A549 (cell line): ENCODE measurements at regions not wholly inside any gene's neighbourhood (a gene's known extent, or its start where the extent isn't known, plus 50 kb on each side); places are given as distances from the start of the nearest gene placed in this dataset.

Source experiments
- ATAC-seq, 2 experiments: fragments of 200-7000 bp in 1 of 2; fragments of >200 bp in 1 of 2; cut with Nextera tagmentation in 1 of 2; cut with Tn5 transposase in 1 of 2; 3 replicates each; pipeline versions ENCODE4 v1.8.0 to v1.9.1; 2018 to 2020; ENCODE audit warnings: mild to moderate bottlenecking in 1 of 2, moderate library complexity in 1 of 2
- CTCF ChIA-PET: fragments of 300-600 bp; sonication (Branson Sonifier 250); formaldehyde crosslinking; extraction: SDS; loops from one replicate; lab custom pipeline; 2021; ENCODE audit warnings: antibody characterized with exemption, inconsistent platforms; lab: Yijun Ruan, JAX
- POLR2A ChIA-PET: fragments of 350-600 bp; formaldehyde crosslinking; extraction: SDS; loops from one replicate; lab custom pipeline; 2021; ENCODE audit warnings: antibody characterized with exemption, inconsistent platforms; lab: Yijun Ruan, JAX
- DNase-seq, 2 experiments: peaks; one replicate each; pipeline versions ENCODE4 v3.0.0 to v3.0.0-alpha.2; 2011 to 2016; ENCODE audit warnings: low read depth in 1 of 2, low spot score in 1 of 2
- FAIRE-seq: peaks from 2 replicates; lab custom pipeline; 2011; peaks lifted over from hg19 to GRCh38; lab: Jason Lieb, UNC
- H3K27ac ChIP-seq, 2 experiments: fragments of >200 bp; sonication (Bioruptor Twin); formaldehyde crosslinking; 3 replicates each; pipeline ENCODE4 v1.5.1; 2016 to 2017
- H3K4me1 ChIP-seq: fragments of >200 bp; sonication (Bioruptor Twin); formaldehyde crosslinking; 3 replicates; pipeline ENCODE4 v1.6.1; 2016
- H3K4me2 ChIP-seq: fragments of >200 bp; sonication (Bioruptor Twin); formaldehyde crosslinking; 3 replicates; pipeline ENCODE4 v1.6.1; 2016
- H3K4me3 ChIP-seq: fragments of >200 bp; sonication (Bioruptor Twin); formaldehyde crosslinking; 3 replicates; pipeline ENCODE4 v1.5.1; 2016
- H3K9me3 ChIP-seq: fragments of >200 bp; sonication (Bioruptor Twin); formaldehyde crosslinking; 3 replicates; pipeline ENCODE4 v1.6.1; 2016
- CBX2 ChIP-seq: fragments of 200-600 bp; sonication (generic); IDR thresholded peaks from 2 replicates; pipeline ENCODE4 v1.6.1; 2016; ENCODE audit warnings: low read depth, mild to moderate bottlenecking, borderline replicate concordance
- CBX8 ChIP-seq: fragments of 200-600 bp; sonication (generic); IDR thresholded peaks from 2 replicates; pipeline ENCODE4 v1.6.1; 2016
- CHD2 ChIP-seq: fragments of 150-350 bp; IDR thresholded peaks from 2 replicates; pipeline ENCODE4 v1.6.1; 2014; ENCODE audit warnings: low read length; ENCODE audit not compliant: partially characterized antibody
- EP300 ChIP-seq, 2 experiments: fragments of >200 bp; sonication (Bioruptor Twin); formaldehyde crosslinking; IDR thresholded peaks; 2 replicates in 1 of 2; 3 replicates in 1 of 2; pipeline ENCODE4 v1.6.1; 2016 to 2017
- FOXS1 ChIP-seq: fragments of 250-450 bp; sonication (Bioruptor Pico); IDR thresholded peaks from 2 replicates; pipeline ENCODE4 v1.5.0; 2020; ENCODE audit warnings: mild to moderate bottlenecking, moderate library complexity
- HDAC2 ChIP-seq: fragments of 200-600 bp; sonication (generic); IDR thresholded peaks from 2 replicates; pipeline ENCODE4 v1.6.1; 2016
- HOXA7 ChIP-seq: fragments of 250-450 bp; sonication (Bioruptor Pico); IDR thresholded peaks from 2 replicates; pipeline ENCODE4 v1.5.0; 2020; ENCODE audit warnings: mild to moderate bottlenecking, moderate library complexity
- HOXB5 ChIP-seq: fragments of 250-450 bp; sonication (Bioruptor Pico); IDR thresholded peaks from 2 replicates; pipeline ENCODE4 v1.5.0; 2020; ENCODE audit warnings: mild to moderate bottlenecking, moderate library complexity
- NPAS2 ChIP-seq: fragments of 250-450 bp; sonication (Bioruptor Pico); IDR thresholded peaks from 2 replicates; pipeline ENCODE4 v1.8.0; 2022; ENCODE audit warnings: mild to moderate bottlenecking, moderate library complexity, borderline replicate concordance
- NR3C1 ChIP-seq: fragments of >200 bp; sonication (Bioruptor Twin); formaldehyde crosslinking; IDR thresholded peaks from 3 replicates; pipeline ENCODE4 v1.6.1; 2017
- PHF8 ChIP-seq: fragments of 200-600 bp; sonication (generic); IDR thresholded peaks from 2 replicates; pipeline ENCODE4 v1.6.1; 2016; ENCODE audit warnings: low read depth, mild to moderate bottlenecking, antibody characterized with exemption, moderate library complexity, borderline replicate concordance
- POLR2AphosphoS2 ChIP-seq: conservative IDR thresholded peaks from 2 replicates; pipeline ENCODE4 v1.6.1; 2012; ENCODE audit warnings: low read length, improper control_type of control experiment, inconsistent platforms
- RFX5 ChIP-seq: fragments of 450-650 bp; IDR thresholded peaks from 2 replicates; pipeline ENCODE4 v1.7.1; 2014; ENCODE audit warnings: antibody characterized with exemption, mild to moderate bottlenecking, moderate library complexity
- SMC3 ChIP-seq: fragments of >200 bp; sonication (Bioruptor Twin); formaldehyde crosslinking; IDR thresholded peaks from 3 replicates; pipeline ENCODE4 v1.6.1; 2018; ENCODE audit warnings: inconsistent platforms
- TFCP2L1 ChIP-seq: fragments of 250-450 bp; sonication (Bioruptor Pico); IDR thresholded peaks from 2 replicates; pipeline ENCODE4 v1.5.0; 2021; ENCODE audit warnings: mild to moderate bottlenecking
- ZC3H11A ChIP-seq: fragments of 450-650 bp; IDR thresholded peaks from 2 replicates; pipeline ENCODE4 v1.6.1; 2014; ENCODE audit warnings: antibody characterized with exemption, mild to moderate bottlenecking
- ZFP36 ChIP-seq: fragments of 450-650 bp; IDR thresholded peaks from 2 replicates; pipeline ENCODE4 v1.6.1; 2014; ENCODE audit warnings: borderline replicate concordance; ENCODE audit not compliant: partially characterized antibody
- ZNF302 ChIP-seq: fragments of 250-450 bp; sonication (Bioruptor Pico); IDR thresholded peaks from 2 replicates; pipeline ENCODE4 v1.9.0; 2021; ENCODE audit warnings: inconsistent platforms, mild to moderate bottlenecking, moderate library complexity
- WGBS: methylation state at CpG from one replicate; pipeline ENCODE4 v1.1.6; 2017; ENCODE audit errors: missing lambda C conversion rate; 5-methylcytosine and 5-hydroxymethylcytosine counted together
- TF ChIP-seq, protein P1 (sequence below): fragments of 450-650 bp; IDR thresholded peaks from 2 replicates; pipeline ENCODE4 v1.6.1; 2014; ENCODE audit warnings: antibody characterized with exemption
- TF ChIP-seq, protein P2 (sequence below): fragments of 250-450 bp; sonication (Bioruptor Pico); IDR thresholded peaks from 2 replicates; pipeline ENCODE4 v1.5.0; 2021; ENCODE audit warnings: mild to moderate bottlenecking, moderate library complexity, borderline replicate concordance
- TF ChIP-seq, protein P3 (sequence below): fragments of 250-450 bp; sonication (Bioruptor Pico); IDR thresholded peaks from 2 replicates; pipeline ENCODE4 v1.5.0; 2020; ENCODE audit warnings: low read depth, mild to moderate bottlenecking, moderate library complexity
- TF ChIP-seq, protein P4 (sequence below): fragments of >200 bp; sonication (Bioruptor Twin); formaldehyde crosslinking; IDR thresholded peaks from 3 replicates; pipeline ENCODE4 v1.5.1; 2016
- TF ChIP-seq, protein P5 (sequence below): fragments of >200 bp; sonication (Bioruptor Twin); formaldehyde crosslinking; IDR thresholded peaks from 2 replicates; pipeline ENCODE4 v1.6.1; 2016
- TF ChIP-seq, protein P6 (sequence below): fragments of 150-350 bp; IDR thresholded peaks from 2 replicates; pipeline ENCODE4 v1.6.1; 2014; ENCODE audit warnings: low read depth, mild to moderate bottlenecking, low read length

DNA sequence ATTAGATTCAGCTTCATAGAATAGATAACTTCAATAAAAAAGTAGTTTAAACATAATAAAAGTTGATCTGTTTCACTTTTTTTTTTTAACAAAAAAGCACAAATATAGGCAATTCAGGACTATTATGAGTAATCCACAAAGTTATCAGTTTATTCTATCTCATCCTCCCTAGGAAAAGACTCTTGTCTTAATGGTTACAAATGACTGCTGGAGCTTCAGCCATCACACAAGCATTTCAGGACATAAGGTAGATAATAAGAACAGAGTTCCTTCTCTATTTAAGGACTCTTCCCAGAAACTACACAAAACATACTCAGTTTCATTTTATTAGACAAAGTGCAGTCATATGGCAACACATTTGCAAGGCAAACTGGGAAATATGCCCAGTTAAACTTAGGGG lies 357.6 kb upstream of the SETBP1 start:
- no peak for FAIRE-seq
- H3K27ac ChIP-seq = no peak overlapping the region
- POLR2A ChIA-PET = no interaction called here

DNA sequence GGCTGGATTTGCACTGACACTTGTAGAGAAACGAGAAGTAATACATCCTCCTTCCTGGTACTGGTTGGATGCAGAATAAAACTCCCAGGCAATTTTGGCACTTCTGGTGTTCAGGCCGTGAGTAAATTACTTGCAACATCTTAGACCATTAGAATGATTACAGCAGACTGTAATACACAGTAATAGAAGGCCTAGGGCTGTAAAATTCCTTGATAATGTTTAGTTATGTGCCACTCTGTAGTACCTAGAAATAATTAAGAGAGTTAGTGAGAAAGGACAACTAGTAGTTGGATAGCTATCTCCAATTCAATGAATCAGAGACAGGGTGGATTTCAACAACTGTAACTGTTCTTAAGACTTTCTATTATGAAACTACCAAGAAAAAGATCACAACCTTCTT lies 356.3 kb upstream of the SETBP1 start:
- ChIA-PET CTCF (no interaction called here), POLR2A (no interaction called here)
- no peak for ATAC-seq
- H3K4me2 ChIP-seq = no peak overlapping the region
- H3K9me3 ChIP-seq = no peaks in the 10 kb centered on the region
- H3K4me3 ChIP-seq = no peak overlapping the region
- no peak for FAIRE-seq
- H3K27ac ChIP-seq = no peak overlapping the region
- WGBS = 0% methylated on average over 2 of the region's 2 CpGs
- no peaks in the 10 kb centered on the region for H3K4me1 ChIP-seq
- no peak for DNase-seq
- TF ChIP-seq, protein P1, sequence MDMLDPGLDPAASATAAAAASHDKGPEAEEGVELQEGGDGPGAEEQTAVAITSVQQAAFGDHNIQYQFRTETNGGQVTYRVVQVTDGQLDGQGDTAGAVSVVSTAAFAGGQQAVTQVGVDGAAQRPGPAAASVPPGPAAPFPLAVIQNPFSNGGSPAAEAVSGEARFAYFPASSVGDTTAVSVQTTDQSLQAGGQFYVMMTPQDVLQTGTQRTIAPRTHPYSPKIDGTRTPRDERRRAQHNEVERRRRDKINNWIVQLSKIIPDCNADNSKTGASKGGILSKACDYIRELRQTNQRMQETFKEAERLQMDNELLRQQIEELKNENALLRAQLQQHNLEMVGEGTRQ = no peak
- TF ChIP-seq, protein P2, sequence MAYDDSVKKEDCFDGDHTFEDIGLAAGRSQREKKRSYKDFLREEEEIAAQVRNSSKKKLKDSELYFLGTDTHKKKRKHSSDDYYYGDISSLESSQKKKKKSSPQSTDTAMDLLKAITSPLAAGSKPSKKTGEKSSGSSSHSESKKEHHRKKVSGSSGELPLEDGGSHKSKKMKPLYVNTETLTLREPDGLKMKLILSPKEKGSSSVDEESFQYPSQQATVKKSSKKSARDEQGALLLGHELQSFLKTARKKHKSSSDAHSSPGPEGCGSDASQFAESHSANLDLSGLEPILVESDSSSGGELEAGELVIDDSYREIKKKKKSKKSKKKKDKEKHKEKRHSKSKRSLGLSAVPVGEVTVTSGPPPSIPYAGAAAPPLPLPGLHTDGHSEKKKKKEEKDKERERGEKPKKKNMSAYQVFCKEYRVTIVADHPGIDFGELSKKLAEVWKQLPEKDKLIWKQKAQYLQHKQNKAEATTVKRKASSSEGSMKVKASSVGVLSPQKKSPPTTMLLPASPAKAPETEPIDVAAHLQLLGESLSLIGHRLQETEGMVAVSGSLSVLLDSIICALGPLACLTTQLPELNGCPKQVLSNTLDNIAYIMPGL = no peak
- no peak for TF ChIP-seq HOXA7 (CRISPR knock-in tag)
- no peak for TF ChIP-seq ZC3H11A
- TF ChIP-seq FOXS1 = no peak
- no peak for TF ChIP-seq TFCP2L1 (CRISPR knock-in tag)
- no peak for TF ChIP-seq HDAC2
- no peak for TF ChIP-seq PHF8
- TF ChIP-seq HOXB5 (CRISPR knock-in tag) = no peak
- no peak for TF ChIP-seq NPAS2 (CRISPR knock-in tag)
- TF ChIP-seq, protein P3, sequence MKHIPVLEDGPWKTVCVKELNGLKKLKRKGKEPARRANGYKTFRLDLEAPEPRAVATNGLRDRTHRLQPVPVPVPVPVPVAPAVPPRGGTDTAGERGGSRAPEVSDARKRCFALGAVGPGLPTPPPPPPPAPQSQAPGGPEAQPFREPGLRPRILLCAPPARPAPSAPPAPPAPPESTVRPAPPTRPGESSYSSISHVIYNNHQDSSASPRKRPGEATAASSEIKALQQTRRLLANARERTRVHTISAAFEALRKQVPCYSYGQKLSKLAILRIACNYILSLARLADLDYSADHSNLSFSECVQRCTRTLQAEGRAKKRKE = no peak
- TF ChIP-seq, protein P4, sequence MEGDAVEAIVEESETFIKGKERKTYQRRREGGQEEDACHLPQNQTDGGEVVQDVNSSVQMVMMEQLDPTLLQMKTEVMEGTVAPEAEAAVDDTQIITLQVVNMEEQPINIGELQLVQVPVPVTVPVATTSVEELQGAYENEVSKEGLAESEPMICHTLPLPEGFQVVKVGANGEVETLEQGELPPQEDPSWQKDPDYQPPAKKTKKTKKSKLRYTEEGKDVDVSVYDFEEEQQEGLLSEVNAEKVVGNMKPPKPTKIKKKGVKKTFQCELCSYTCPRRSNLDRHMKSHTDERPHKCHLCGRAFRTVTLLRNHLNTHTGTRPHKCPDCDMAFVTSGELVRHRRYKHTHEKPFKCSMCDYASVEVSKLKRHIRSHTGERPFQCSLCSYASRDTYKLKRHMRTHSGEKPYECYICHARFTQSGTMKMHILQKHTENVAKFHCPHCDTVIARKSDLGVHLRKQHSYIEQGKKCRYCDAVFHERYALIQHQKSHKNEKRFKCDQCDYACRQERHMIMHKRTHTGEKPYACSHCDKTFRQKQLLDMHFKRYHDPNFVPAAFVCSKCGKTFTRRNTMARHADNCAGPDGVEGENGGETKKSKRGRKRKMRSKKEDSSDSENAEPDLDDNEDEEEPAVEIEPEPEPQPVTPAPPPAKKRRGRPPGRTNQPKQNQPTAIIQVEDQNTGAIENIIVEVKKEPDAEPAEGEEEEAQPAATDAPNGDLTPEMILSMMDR = no peak
- TF ChIP-seq SMC3 = no peak
- TF ChIP-seq CBX2 = no peak
- TF ChIP-seq, protein P5, sequence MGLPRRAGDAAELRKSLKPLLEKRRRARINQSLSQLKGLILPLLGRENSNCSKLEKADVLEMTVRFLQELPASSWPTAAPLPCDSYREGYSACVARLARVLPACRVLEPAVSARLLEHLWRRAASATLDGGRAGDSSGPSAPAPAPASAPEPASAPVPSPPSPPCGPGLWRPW = no peak
- no peak for TF ChIP-seq ZNF302 (CRISPR knock-in tag)
- no peak for TF ChIP-seq ZFP36
- TF ChIP-seq NR3C1 = no peak

More for the DNA sequence above, 357.6 kb upstream of the SETBP1 start:
- DNase-seq (no peak), ATAC-seq (no peak)
- Histone ChIP-seq H3K4me1 (no peaks in the 10 kb centered on the region), H3K9me3 (no peaks in the 10 kb centered on the region), H3K4me2 (no peak overlapping the region), H3K4me3 (no peak overlapping the region)
- CTCF ChIA-PET = no interaction called here
- TF ChIP-seq CBX8 = no peak
- no peak for TF ChIP-seq CHD2
- TF ChIP-seq, protein P1 = no peak
- TF ChIP-seq, protein P6, sequence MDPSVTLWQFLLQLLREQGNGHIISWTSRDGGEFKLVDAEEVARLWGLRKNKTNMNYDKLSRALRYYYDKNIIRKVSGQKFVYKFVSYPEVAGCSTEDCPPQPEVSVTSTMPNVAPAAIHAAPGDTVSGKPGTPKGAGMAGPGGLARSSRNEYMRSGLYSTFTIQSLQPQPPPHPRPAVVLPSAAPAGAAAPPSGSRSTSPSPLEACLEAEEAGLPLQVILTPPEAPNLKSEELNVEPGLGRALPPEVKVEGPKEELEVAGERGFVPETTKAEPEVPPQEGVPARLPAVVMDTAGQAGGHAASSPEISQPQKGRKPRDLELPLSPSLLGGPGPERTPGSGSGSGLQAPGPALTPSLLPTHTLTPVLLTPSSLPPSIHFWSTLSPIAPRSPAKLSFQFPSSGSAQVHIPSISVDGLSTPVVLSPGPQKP = no peak
- TF ChIP-seq POLR2AphosphoS2 = no peak
- TF ChIP-seq HOXB5 (CRISPR knock-in tag) = no peak
- no peak for TF ChIP-seq EP300 (IDR thresholded peaks at IDR 0.05)
- TF ChIP-seq HOXA7 (CRISPR knock-in tag) = no peak
- no peak for TF ChIP-seq PHF8
- TF ChIP-seq FOXS1 = no peak
- TF ChIP-seq ZC3H11A = no peak
- no peak for TF ChIP-seq RFX5
